Chondrocyte (in vitro differentiated cells): ENCODE measurements at regions not wholly inside any gene's neighbourhood (a gene's known extent, or its start where the extent isn't known, plus 50 kb on each side); places are given as distances from the start of the nearest gene placed in this dataset.

Experiments used
- DNase-seq: peaks from one replicate; pipeline ENCODE4 v3.0.0; 2021; ENCODE audit warnings: mixed read lengths, low spot score
- H3K27ac Mint-ChIP-seq: one replicate; pipeline ENCODE4 v1.8.0; 2021; ENCODE audit warnings: mild to moderate bottlenecking, moderate library complexity, mixed read lengths; ENCODE audit not compliant: unreplicated experiment
- H3K27me3 Mint-ChIP-seq: 2 replicates; pipeline ENCODE4 v1.8.0; 2021; ENCODE audit warnings: low read depth, mixed read lengths
- H3K36me3 Mint-ChIP-seq: 2 replicates; pipeline ENCODE4 v1.8.0; 2021; ENCODE audit warnings: low read depth, mixed read lengths
- H3K4me1 Mint-ChIP-seq: 2 replicates; pipeline ENCODE4 v1.8.0; 2021; ENCODE audit warnings: low read depth, mild to moderate bottlenecking, mixed read lengths
- H3K4me3 Mint-ChIP-seq: one replicate; pipeline ENCODE4 v1.8.0; 2021; ENCODE audit warnings: mild to moderate bottlenecking, moderate library complexity, mixed read lengths; ENCODE audit not compliant: unreplicated experiment
- H3K9me3 Mint-ChIP-seq: 2 replicates; pipeline ENCODE4 v1.8.0; 2021; ENCODE audit warnings: low read depth, mixed read lengths
- TF ChIP-seq, protein P1 (sequence below): fragments of 200-600 bp; sonication (generic); IDR thresholded peaks from 2 replicates; pipeline ENCODE4 v1.5.0; 2021; ENCODE audit warnings: antibody characterized with exemption, mild to moderate bottlenecking, moderate library complexity

DNA sequence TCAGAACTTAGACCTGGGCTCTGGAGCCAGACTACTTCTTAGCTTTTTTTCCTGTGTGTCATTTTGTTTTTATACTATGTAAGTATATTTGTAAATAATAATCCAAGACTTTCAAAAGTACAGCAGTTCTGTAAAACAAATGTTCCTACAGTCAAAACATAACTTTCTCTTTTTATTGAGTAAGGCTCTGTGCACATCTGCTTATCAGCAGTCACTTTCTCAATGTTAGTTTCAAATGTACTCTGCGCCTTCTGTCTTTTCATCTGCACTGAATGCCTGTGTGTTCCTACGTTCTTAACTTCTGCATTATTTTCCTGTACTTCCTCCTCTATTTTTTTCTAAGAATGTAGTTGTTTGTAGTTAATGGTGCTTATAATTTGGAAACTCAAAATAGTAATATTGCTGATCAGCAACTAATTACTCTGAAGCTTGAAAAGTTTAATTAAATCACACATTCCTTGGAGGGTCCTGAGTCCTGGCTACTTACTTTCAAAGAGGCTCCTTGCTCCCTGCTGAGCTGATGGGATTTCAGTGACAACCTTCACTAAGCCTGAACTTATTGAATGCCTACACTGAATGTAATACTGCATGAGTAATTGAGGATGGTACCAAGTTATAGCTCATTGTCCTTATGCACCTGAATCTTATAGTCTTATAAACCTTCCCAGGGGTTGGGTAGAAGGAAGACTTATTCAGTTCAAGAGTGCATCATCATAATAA, 329.9 kb downstream of the KCNJ2 start:
- Mint-ChIP-seq H3K27ac (no peak overlapping the region), H3K36me3 (no peaks in the 10 kb centered on the region), H3K4me3 (no peak overlapping the region), H3K27me3 (peaks cover 20% of the 10 kb centered on the region), H3K4me1 (no peaks in the 10 kb centered on the region), H3K9me3 (no peaks in the 10 kb centered on the region)
- no peak for DNase-seq
- TF ChIP-seq, protein P1, sequence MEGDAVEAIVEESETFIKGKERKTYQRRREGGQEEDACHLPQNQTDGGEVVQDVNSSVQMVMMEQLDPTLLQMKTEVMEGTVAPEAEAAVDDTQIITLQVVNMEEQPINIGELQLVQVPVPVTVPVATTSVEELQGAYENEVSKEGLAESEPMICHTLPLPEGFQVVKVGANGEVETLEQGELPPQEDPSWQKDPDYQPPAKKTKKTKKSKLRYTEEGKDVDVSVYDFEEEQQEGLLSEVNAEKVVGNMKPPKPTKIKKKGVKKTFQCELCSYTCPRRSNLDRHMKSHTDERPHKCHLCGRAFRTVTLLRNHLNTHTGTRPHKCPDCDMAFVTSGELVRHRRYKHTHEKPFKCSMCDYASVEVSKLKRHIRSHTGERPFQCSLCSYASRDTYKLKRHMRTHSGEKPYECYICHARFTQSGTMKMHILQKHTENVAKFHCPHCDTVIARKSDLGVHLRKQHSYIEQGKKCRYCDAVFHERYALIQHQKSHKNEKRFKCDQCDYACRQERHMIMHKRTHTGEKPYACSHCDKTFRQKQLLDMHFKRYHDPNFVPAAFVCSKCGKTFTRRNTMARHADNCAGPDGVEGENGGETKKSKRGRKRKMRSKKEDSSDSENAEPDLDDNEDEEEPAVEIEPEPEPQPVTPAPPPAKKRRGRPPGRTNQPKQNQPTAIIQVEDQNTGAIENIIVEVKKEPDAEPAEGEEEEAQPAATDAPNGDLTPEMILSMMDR: no peak

DNA sequence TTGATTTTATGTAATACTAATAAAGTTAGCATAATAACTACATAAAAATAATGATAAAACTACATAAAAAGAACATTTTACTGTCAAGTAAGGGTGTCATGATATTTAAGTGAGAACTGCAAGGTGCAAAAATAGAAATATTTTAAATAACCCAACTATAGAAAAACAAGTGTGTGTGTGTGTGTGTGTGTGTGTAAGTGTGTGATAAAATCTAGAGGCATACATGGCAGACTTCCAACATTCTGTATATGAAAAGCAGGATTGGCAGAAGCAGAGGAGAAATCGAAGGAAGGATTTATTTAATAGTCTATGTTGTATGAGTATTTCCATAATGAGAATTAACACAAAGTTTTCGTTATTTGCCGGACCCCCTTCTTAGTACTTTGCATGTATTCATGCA, 334.1 kb downstream of the KCNJ2 start:
- DNase-seq: no peak
- no peaks in the 10 kb centered on the region for H3K4me1 Mint-ChIP-seq
- H3K27ac Mint-ChIP-seq: no peak overlapping the region
- TF ChIP-seq, protein P1: no peak
- no peak overlapping the region for H3K4me3 Mint-ChIP-seq
- H3K27me3 Mint-ChIP-seq: peaks cover 22% of the 10 kb centered on the region
- no peaks in the 10 kb centered on the region for H3K9me3 Mint-ChIP-seq
- H3K36me3 Mint-ChIP-seq: no peaks in the 10 kb centered on the region

DNA sequence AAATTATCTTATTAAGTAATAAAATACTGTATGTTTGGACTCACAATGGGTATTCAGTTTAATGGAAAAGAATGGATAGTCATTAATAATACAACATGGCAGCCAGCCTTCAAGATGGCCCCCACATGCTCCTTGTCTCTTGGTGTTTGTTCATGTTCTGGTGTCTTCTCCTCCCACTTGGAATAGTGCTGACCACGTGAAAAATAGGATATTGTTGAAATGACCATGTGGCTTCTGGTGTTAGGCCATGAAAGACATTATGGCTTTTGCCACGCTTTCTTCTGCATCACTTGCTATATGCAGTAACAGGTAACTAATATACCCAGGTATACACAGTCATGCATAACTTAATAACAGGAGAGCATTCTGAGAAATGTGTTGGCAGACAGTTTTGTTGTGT, 341.0 kb downstream of the KCNJ2 start:
- TF ChIP-seq, protein P1: no peak
- Mint-ChIP-seq H3K9me3 (no peaks in the 10 kb centered on the region), H3K4me1 (no peaks in the 10 kb centered on the region), H3K27ac (no peak overlapping the region), H3K36me3 (no peaks in the 10 kb centered on the region), H3K4me3 (no peak overlapping the region), H3K27me3 (peaks cover 5% of the 10 kb centered on the region)
- no peak for DNase-seq

DNA sequence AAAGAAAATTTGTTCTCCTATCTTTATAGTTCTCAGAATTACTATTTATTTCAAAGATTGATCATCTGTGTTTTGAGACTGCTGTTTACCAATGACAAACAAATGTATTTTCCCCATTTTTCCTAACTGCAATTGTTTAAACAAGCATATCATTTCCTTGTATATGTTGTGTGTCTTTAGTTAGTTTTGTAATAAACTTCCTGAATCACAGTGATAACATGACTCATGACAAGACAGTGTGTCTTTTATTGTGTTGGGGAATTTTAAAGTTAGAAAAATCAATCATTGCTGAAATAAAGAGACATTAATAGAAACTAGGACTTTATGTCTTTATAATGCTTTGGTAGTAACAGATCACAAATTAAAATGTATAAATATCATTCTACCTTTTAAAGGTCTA, 348.5 kb downstream of the KCNJ2 start:
- Mint-ChIP-seq H3K4me3 (no peak overlapping the region), H3K9me3 (no peaks in the 10 kb centered on the region), H3K4me1 (peaks cover 4% of the 10 kb centered on the region), H3K27ac (no peak overlapping the region), H3K27me3 (peaks cover 5% of the 10 kb centered on the region), H3K36me3 (no peaks in the 10 kb centered on the region)
- TF ChIP-seq, protein P1: no peak
- DNase-seq: no peak

DNA sequence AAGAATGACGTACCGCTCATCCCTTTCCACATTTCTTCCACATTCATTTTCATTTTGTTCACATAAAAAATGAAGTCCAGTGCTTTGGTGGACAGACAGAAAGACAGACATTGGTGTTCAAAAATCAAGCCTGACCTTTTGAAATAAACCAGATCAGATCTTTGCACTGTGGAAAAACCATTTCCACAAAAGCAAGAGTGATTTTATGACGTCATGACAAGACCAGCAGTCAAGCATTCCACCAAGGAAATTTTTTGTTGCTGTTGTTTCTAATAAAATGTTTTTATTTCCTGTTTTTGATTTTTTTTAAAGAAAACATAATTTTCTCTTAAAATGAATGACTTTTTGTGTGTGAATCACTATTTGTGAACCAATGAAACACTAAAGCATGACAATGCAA, 350.0 kb downstream of the KCNJ2 start:
- H3K27ac Mint-ChIP-seq: no peak overlapping the region
- peaks cover 5% of the 10 kb centered on the region for H3K27me3 Mint-ChIP-seq
- no peaks in the 10 kb centered on the region for H3K9me3 Mint-ChIP-seq
- no peaks in the 10 kb centered on the region for H3K36me3 Mint-ChIP-seq
- no peak overlapping the region for H3K4me3 Mint-ChIP-seq
- no peak for DNase-seq
- H3K4me1 Mint-ChIP-seq: peaks cover 4% of the 10 kb centered on the region
- TF ChIP-seq, protein P1: no peak
